OCI-LY3 (cell line): ENCODE measurements at regions not wholly inside any gene's neighbourhood (a gene's known extent, or its start where the extent isn't known, plus 50 kb on each side); places are given as distances from the start of the nearest gene placed in this dataset.

ENCODE experiments used
- H2AFZ ChIP-seq: fragments of 200-600, 300-600 bp; shearing (Covaris generic); 2 replicates; pipeline ENCODE4 v1.6.0; 2014; ENCODE audit warnings: antibody characterized with exemption, low read depth, low read length
- H3K27ac ChIP-seq: fragments of 200-600, 300-600 bp; sonication (generic); 2 replicates; pipeline ENCODE4 v1.5.1; 2014; ENCODE audit warnings: mild to moderate bottlenecking, low read length, moderate library complexity, mixed read lengths
- H3K27me3 ChIP-seq: fragments of 200-600, 300-600 bp; sonication (generic); 2 replicates; pipeline ENCODE4 v1.6.1; 2014; ENCODE audit warnings: low read depth, low read length, mixed read lengths
- H3K36me3 ChIP-seq: fragments of 200-600, 300-600 bp; sonication (generic); replicated peaks from 2 replicates; pipeline ENCODE3; 2014; ENCODE audit warnings: low read depth, low read length, mixed read lengths
- H3K4me1 ChIP-seq: fragments of 300-600, 200-600 bp; sonication (generic); 2 replicates; pipeline ENCODE4 v1.6.1; 2014; ENCODE audit warnings: low read length, mixed read lengths
- H3K4me2 ChIP-seq: fragments of 200-600, 300-600 bp; sonication (generic); 2 replicates; pipeline ENCODE4 v1.6.1; 2014; ENCODE audit warnings: low read length, mixed read lengths
- H3K4me3 ChIP-seq: fragments of 300-600, 200-600 bp; sonication (generic); 2 replicates; pipeline ENCODE4 v1.5.1; 2014; ENCODE audit warnings: antibody characterized with exemption, mild to moderate bottlenecking, low read length, moderate library complexity
- H3K79me2 ChIP-seq: fragments of 300-600, 200-600 bp; shearing (Covaris generic); 2 replicates; pipeline ENCODE4 v1.6.1; 2014; ENCODE audit warnings: mild to moderate bottlenecking, low read length, mixed read lengths
- H3K9ac ChIP-seq: fragments of 300-600, 200-600 bp; shearing (Covaris generic); 2 replicates; pipeline ENCODE4 v1.6.0; 2014; ENCODE audit warnings: mild to moderate bottlenecking, low read length, moderate library complexity
- H3K9me3 ChIP-seq: fragments of 200-600, 300-600 bp; shearing (Covaris generic); 2 replicates; pipeline ENCODE4 v1.6.1; 2014; ENCODE audit warnings: low read length, mixed read lengths; ENCODE audit not compliant: insufficient read depth
- H4K20me1 ChIP-seq: fragments of 200-600, 300-600 bp; sonication (generic); 2 replicates; pipeline ENCODE4 v1.6.1; 2016; ENCODE audit warnings: low read length, mixed read lengths; ENCODE audit not compliant: insufficient read depth
- CTCF ChIP-seq: fragments of 200-600, 300-600 bp; sonication (generic); IDR thresholded peaks from 2 replicates; pipeline ENCODE4 v1.5.1; 2014; ENCODE audit warnings: antibody characterized with exemption, low read length, low read depth
- EZH2phosphoT487 ChIP-seq: fragments of 200-600 bp; shearing (Covaris generic); IDR thresholded peaks from 2 replicates; pipeline ENCODE4 v1.6.1; 2018; ENCODE audit warnings: antibody characterized with exemption, mixed run types, low read depth

- no peaks in the 10 kb centered on the region for H3K9me3 ChIP-seq
- no peak overlapping the region for H3K9ac ChIP-seq
- H4K20me1 ChIP-seq = no peaks in the 10 kb centered on the region
- no peak overlapping the region for H3K4me2 ChIP-seq
- H3K4me1 ChIP-seq = no peaks in the 10 kb centered on the region
- H2AFZ ChIP-seq = no peak overlapping the region
- H3K36me3 ChIP-seq = no peaks in the 10 kb centered on the region
- TF ChIP-seq EZH2phosphoT487 = no peak
- TF ChIP-seq CTCF = no peak
- no peaks in the 10 kb centered on the region for H3K79me2 ChIP-seq
- H3K27ac ChIP-seq = no peak overlapping the region
- no peaks in the 10 kb centered on the region for H3K27me3 ChIP-seq
- no peak overlapping the region for H3K4me3 ChIP-seq
Measured at GRCh38 chr10:131424836-131425491, 113.4 kb upstream of the TCERG1L start.

- Histone ChIP-seq H3K4me3 (no peak overlapping the region), H3K79me2 (no peaks in the 10 kb centered on the region), H3K4me2 (no peak overlapping the region), H2AFZ (no peak overlapping the region), H3K36me3 (no peaks in the 10 kb centered on the region), H3K9me3 (no peaks in the 10 kb centered on the region), H3K27me3 (no peaks in the 10 kb centered on the region), H4K20me1 (no peaks in the 10 kb centered on the region), H3K27ac (no peak overlapping the region), H3K4me1 (no peaks in the 10 kb centered on the region), H3K9ac (no peak overlapping the region)
- no peak for TF ChIP-seq CTCF
- no peak for TF ChIP-seq EZH2phosphoT487
Measured at GRCh38 chr10:131425752-131426533, 114.4 kb upstream of the TCERG1L start.

GRCh38 chr10:131426534-131426898, 115.0 kb upstream of the TCERG1L start:
- H3K27ac ChIP-seq = no peak overlapping the region
- no peak overlapping the region for H3K4me3 ChIP-seq
- no peaks in the 10 kb centered on the region for H3K27me3 ChIP-seq
- H3K9me3 ChIP-seq = no peaks in the 10 kb centered on the region
- TF ChIP-seq EZH2phosphoT487 = no peak
- TF ChIP-seq CTCF = no peak
- H3K4me2 ChIP-seq = no peak overlapping the region
- H3K9ac ChIP-seq = no peak overlapping the region
- no peaks in the 10 kb centered on the region for H3K36me3 ChIP-seq
- no peaks in the 10 kb centered on the region for H3K79me2 ChIP-seq
- no peak overlapping the region for H2AFZ ChIP-seq
- no peaks in the 10 kb centered on the region for H4K20me1 ChIP-seq
- H3K4me1 ChIP-seq = no peaks in the 10 kb centered on the region

GRCh38 chr10:131427281-131427680, 115.8 kb upstream of the TCERG1L start:
- Histone ChIP-seq H2AFZ (no peak overlapping the region), H3K9me3 (no peaks in the 10 kb centered on the region), H3K4me1 (no peaks in the 10 kb centered on the region), H3K27ac (no peak overlapping the region), H3K27me3 (no peaks in the 10 kb centered on the region), H3K4me2 (no peak overlapping the region), H3K9ac (no peak overlapping the region), H3K4me3 (no peak overlapping the region), H3K79me2 (no peaks in the 10 kb centered on the region), H4K20me1 (no peaks in the 10 kb centered on the region), H3K36me3 (no peaks in the 10 kb centered on the region)
- TF ChIP-seq CTCF = no peak
- no peak for TF ChIP-seq EZH2phosphoT487
